ENCODE measurements at regions not wholly inside any gene's neighbourhood (a gene's known extent, or its start where the extent isn't known, plus 50 kb on each side); places are given as distances from the start of the nearest gene placed in this dataset.
A peak's percentile ranks its signal among the peaks of the same experiment; 100 is the strongest.

DNA sequence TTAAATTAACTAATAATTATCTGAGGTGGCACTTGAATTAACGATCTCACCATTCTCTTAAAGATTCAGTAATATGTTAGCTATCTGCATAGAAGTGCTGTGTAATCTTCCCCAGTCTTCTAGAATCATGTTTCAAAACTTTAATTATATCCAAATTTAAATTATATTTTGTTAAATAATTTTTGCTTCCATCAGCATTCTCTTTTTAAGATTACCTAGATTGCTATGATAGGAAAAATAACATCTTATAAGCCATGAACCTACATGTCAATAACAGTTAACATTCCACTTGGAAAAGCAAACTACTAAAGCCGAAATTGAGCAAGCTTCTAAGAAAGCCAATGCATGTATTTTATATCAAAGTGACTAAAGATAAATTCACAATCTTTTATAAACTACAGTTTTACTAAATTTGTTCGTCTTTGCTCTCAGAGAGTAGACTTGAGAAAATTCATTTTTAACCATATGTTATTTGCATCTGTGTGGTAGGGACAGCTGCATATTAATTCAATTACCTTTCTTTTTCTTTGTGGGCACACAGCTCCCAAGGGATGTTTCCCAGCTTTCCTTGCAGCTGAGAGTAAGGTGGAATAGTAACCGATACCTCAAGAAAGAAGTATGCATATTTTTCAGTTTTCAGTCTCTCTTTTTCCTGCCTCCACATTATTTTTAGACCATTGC, 105.4 kb upstream of the ABCB5 start:
- no peak overlapping the region for H2BK15ac ChIP-seq (ENCODE audit: low read depth, low read length)
- H2BK5ac ChIP-seq (ENCODE audit: low read depth, low read length, poor library complexity, severe bottlenecking) = no peak overlapping the region
- H3K9ac ChIP-seq (ENCODE audit: low read depth, low read length) = no peak overlapping the region
- H2BK120ac ChIP-seq (ENCODE audit: low read depth, low read length) = no peak overlapping the region
- ChIA-PET POLR2A (ENCODE audit: unreplicated experiment) (no interaction called here), CTCF (no interaction called here)
- H3K4ac ChIP-seq (ENCODE audit: low read depth, low read length) = no peak overlapping the region
- no peaks in the 10 kb centered on the region for H3K9me1 ChIP-seq (ENCODE audit: insufficient read depth, low read length)
- H3K23ac ChIP-seq (ENCODE audit: low read depth, low read length) = no peak overlapping the region
- no peak for DNase-seq
- H3K27ac ChIP-seq (ENCODE audit: insufficient read depth, low read length) = no peak overlapping the region
- ATAC-seq (ENCODE audit: low read depth) = no peak
- H4K20me1 ChIP-seq (ENCODE audit: insufficient read depth, low read length) = no peaks in the 10 kb centered on the region
- H4K5ac ChIP-seq (ENCODE audit: low read depth, low read length) = no peak overlapping the region
- H4K91ac ChIP-seq (ENCODE audit: insufficient read depth, low read depth, low read length) = no peak overlapping the region
- no peak overlapping the region for H2BK20ac ChIP-seq (ENCODE audit: low read depth, low read length)
- H3K4me3 ChIP-seq (ENCODE audit: insufficient read depth, low read depth, low read length) = no peak overlapping the region
- H2AFZ ChIP-seq (replicated peaks; ENCODE audit: low read length, poor library complexity) = no peak overlapping the region
- intact Hi-C loops (cut with micrococcal nuclease) = no loop called here
- BruUV-seq (replicated peaks) = no TSS peak
- H2AK5ac ChIP-seq (ENCODE audit: low read depth, low read length) = no peak overlapping the region
- H3K4me1 ChIP-seq (ENCODE audit: control insufficient read depth, insufficient read depth, low read length) = no peaks in the 10 kb centered on the region
- no peak overlapping the region for H3K56ac ChIP-seq (ENCODE audit: extremely low read depth, insufficient read depth, low read length)
- H3K9me3 ChIP-seq (ENCODE audit: control insufficient read depth, insufficient read depth, low read length) = no peaks in the 10 kb centered on the region; the same call in 1 of the 2 replicates
- dilution Hi-C loops (cut with HindIII; ENCODE audit: low sequenced_read_pairs, unreplicated experiment) = no loop called here
- no peaks in the 10 kb centered on the region for H3K79me1 ChIP-seq (ENCODE audit: low read depth in 1 of 2, low read length in 2 of 2)
- H3K18ac ChIP-seq (ENCODE audit: low read depth, low read length) = no peak overlapping the region
- no peak overlapping the region for H3K14ac ChIP-seq (replicated peaks; ENCODE audit: low read depth, low read length)
- no peaks in the 10 kb centered on the region for H3K27me3 ChIP-seq (ENCODE audit: control insufficient read depth, insufficient read depth, low read length)
- in situ Hi-C loops (cut with MboI; ENCODE audit: low sequenced_read_pairs) = no loop called here
- no peak for TF ChIP-seq NFE2L2 (IDR thresholded peaks at IDR 0.05; ENCODE audit: low read depth, low read length)
- TF ChIP-seq MXI1 (IDR thresholded peaks at IDR 0.05; ENCODE audit: borderline replicate concordance, low read depth, low read length) = no peak
- 0 out of 2 replicates have a peak, but pooled peaks have one; percentile 61 for TF ChIP-seq MAFK (IDR thresholded peaks at IDR 0.05; ENCODE audit: low read depth, low read length)
- TF ChIP-seq CHD1 (IDR thresholded peaks at IDR 0.05; ENCODE audit: low read depth, low read length) = no peak
- no peak overlapping the region for H2AK9ac ChIP-seq (replicated peaks; ENCODE audit: low read depth, low read length, poor library complexity)
- H4K8ac ChIP-seq (ENCODE audit: low read depth in 2 of 2, low read length in 2 of 2) = no peak overlapping the region
- no CpG with 5 or more reads among the region's 4 CpGs for WGBS, 2 experiments (ENCODE audit: extremely low coverage in 2 of 2, insufficient read length in 1 of 2)
- H3K4me2 ChIP-seq (ENCODE audit: low read depth, low read length) = no peak overlapping the region
- H3K36me3 ChIP-seq (ENCODE audit: control insufficient read depth, insufficient read depth, low read length) = no peaks in the 10 kb centered on the region
